Bronchial epithelial cell (primary cell): ENCODE measurements at regions not wholly inside any gene's neighbourhood (a gene's known extent, or its start where the extent isn't known, plus 50 kb on each side); places are given as distances from the start of the nearest gene placed in this dataset.

ENCODE experiments used
- DNase-seq: peaks from one replicate; pipeline ENCODE4 v3.0.0-alpha.2; 2010; ENCODE audit warnings: low read depth
- FAIRE-seq: peaks from 2 replicates; lab custom pipeline; 2011; peaks lifted over from hg19 to GRCh38; lab: Jason Lieb, UNC
- H3K27me3 ChIP-seq: 2 replicates; pipeline ENCODE4 v1.5.1; 2011; ENCODE audit warnings: low read length; ENCODE audit not compliant: control insufficient read depth, insufficient read depth
- H3K36me3 ChIP-seq: 2 replicates; pipeline ENCODE4 v1.5.1; 2011; ENCODE audit warnings: low read length; ENCODE audit not compliant: control insufficient read depth, insufficient read depth
- H3K4me3 ChIP-seq: 2 replicates; pipeline ENCODE4 v1.5.1; 2011; ENCODE audit warnings: mild to moderate bottlenecking, low read depth, low read length, control low read depth
- TF ChIP-seq, protein P1 (sequence below): IDR thresholded peaks from 2 replicates; pipeline ENCODE4 v1.5.1; 2011; ENCODE audit warnings: mild to moderate bottlenecking, moderate library complexity, low read length, control low read depth, inconsistent platforms; ENCODE audit not compliant: insufficient read depth, severe bottlenecking

- H3K27me3 ChIP-seq = no peaks in the 10 kb centered on the region
- no peak overlapping the region for H3K4me3 ChIP-seq
- DNase-seq (no peak), FAIRE-seq (no peak)
- no peaks in the 10 kb centered on the region for H3K36me3 ChIP-seq
- TF ChIP-seq, protein P1, sequence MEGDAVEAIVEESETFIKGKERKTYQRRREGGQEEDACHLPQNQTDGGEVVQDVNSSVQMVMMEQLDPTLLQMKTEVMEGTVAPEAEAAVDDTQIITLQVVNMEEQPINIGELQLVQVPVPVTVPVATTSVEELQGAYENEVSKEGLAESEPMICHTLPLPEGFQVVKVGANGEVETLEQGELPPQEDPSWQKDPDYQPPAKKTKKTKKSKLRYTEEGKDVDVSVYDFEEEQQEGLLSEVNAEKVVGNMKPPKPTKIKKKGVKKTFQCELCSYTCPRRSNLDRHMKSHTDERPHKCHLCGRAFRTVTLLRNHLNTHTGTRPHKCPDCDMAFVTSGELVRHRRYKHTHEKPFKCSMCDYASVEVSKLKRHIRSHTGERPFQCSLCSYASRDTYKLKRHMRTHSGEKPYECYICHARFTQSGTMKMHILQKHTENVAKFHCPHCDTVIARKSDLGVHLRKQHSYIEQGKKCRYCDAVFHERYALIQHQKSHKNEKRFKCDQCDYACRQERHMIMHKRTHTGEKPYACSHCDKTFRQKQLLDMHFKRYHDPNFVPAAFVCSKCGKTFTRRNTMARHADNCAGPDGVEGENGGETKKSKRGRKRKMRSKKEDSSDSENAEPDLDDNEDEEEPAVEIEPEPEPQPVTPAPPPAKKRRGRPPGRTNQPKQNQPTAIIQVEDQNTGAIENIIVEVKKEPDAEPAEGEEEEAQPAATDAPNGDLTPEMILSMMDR = no peak
Observed at GRCh38 chr7:49666764-49667163, 106.7 kb upstream of the VWC2 start.

DNA sequence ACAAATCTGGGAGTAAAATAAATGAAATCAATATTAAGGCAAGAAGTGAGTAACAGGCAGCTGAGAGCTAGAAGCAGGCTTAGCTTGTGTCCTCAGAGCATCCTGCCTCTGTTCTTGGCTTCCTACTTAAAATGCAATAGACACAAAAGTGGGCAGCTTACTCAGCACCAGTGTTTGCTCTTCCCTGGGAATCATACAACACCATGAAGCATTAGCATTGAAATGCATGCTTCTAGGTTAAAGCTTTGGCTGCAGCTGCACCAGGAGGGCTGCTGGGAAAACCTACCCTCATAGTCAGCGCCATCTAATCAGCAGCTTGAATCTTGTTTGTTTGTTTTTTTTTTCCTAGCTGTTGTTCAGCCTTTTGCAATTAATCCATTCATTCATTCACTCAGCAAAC, 104.2 kb upstream of the VWC2 start:
- DNase-seq (no peak), FAIRE-seq (no peak)
- H3K27me3 ChIP-seq = no peaks in the 10 kb centered on the region
- TF ChIP-seq, protein P1 = no peak
- H3K4me3 ChIP-seq = no peak overlapping the region
- no peaks in the 10 kb centered on the region for H3K36me3 ChIP-seq

DNA sequence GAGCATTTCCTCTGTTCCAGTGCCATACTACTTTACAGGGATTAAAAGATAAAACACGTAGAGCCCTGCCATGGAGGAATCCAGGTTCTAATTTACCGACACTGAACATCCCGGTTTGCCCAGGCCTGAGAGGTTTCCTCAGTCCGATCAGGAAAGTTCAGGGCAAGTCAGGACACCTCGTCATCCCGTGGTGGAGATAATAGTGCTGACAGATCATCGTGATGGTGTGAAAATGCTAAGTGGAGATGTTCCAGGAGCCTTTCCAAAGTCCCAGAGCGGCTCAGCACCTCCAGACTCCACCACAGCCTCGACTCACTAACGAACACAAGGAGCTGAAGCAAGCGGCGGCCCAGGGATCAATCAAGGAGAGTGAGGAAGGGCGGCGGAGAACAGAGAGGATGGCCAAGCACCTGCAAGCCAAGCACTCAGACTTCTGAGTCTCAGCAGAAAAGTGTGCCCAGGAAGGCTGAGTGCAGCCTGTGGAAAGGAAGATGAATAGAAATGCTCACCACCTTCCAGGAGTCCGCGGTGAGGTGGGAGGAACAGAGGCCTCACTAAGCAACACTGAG, 103.7 kb upstream of the VWC2 start:
- Histone ChIP-seq H3K4me3 (no peak overlapping the region), H3K36me3 (no peaks in the 10 kb centered on the region), H3K27me3 (no peaks in the 10 kb centered on the region)
- FAIRE-seq = no peak
- TF ChIP-seq, protein P1 = no peak
- no peak for DNase-seq

GRCh38 chr7:49670991-49671390, 102.4 kb upstream of the VWC2 start:
- no peak overlapping the region for H3K4me3 ChIP-seq
- FAIRE-seq (no peak), DNase-seq (no peak)
- TF ChIP-seq, protein P1 = no peak
- no peaks in the 10 kb centered on the region for H3K36me3 ChIP-seq
- no peaks in the 10 kb centered on the region for H3K27me3 ChIP-seq

DNA sequence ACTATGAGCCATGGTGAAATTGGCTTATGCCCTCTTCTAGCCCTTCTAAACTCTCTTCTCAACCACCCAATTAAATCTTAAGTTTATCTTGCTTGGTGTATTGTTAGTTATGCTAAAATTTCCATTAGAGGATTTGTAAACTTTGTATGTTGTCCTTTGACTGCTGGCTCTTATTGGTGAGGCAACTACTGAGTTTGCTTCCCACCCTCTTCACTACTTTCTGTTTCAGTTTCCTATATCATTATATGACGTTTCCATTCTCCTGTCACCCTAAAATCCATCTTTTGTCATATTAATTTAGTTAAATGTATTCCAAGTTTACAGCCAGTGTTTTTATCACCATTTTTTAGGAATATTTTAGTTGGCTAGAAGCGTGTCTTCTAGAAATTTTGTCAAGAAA, 80.9 kb upstream of the VWC2 start:
- TF ChIP-seq, protein P1 = no peak
- FAIRE-seq = no peak
- no peak for DNase-seq
- Histone ChIP-seq H3K27me3 (no peaks in the 10 kb centered on the region), H3K36me3 (no peaks in the 10 kb centered on the region), H3K4me3 (no peak overlapping the region)

GRCh38 chr7:49695971-49696370, 77.5 kb upstream of the VWC2 start:
- no peak overlapping the region for H3K4me3 ChIP-seq
- FAIRE-seq (no peak), DNase-seq (no peak)
- TF ChIP-seq, protein P1 = no peak
- no peaks in the 10 kb centered on the region for H3K36me3 ChIP-seq
- no peaks in the 10 kb centered on the region for H3K27me3 ChIP-seq
